ENCODE measurements at regions not wholly inside any gene's neighbourhood (a gene's known extent, or its start where the extent isn't known, plus 50 kb on each side); places are given as distances from the start of the nearest gene placed in this dataset.
"Not testable (repeated sequence)": the region's sequence is repeated elsewhere in the genome, so short reads cannot be mapped to it uniquely, and the experiment has no call there.

DNA sequence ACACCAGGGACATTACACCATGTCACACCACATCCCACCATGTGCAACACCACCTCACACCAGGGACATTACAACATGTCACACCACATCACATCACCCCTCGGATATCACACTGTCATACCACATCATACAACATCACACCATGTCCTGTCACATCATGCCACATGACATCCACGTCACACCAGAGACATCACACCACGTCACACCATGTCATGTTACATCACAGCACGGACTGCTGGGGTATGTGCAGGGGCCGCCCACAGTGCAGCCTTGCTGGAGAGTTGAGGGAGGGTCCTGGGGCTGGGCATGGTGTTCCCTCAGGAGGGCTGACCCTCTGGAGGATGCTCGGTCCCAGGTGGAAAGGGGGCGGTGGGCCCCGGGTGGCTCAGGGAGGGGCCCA is 91.4 kb downstream of the TMEM121 start:
- BruUV-seq (replicated peaks); H4K20me1 ChIP-seq (ENCODE audit: insufficient read depth, low read length); H3K4me3 ChIP-seq (replicated peaks in 1 of 3; ENCODE audit: insufficient read depth in 1 of 3, low read depth in 2 of 3, low read length in 3 of 3); DNase-seq (ENCODE audit: low spot score); H3K9me3 ChIP-seq (ENCODE audit: low read length); ATAC-seq; CTCF ChIA-PET (ENCODE audit: low intra/inter-chr PET ratio, low total read pairs); in situ Hi-C loops (cut with HindIII; ENCODE audit: extremely low pct_ligation_motif_present, low pct_unique_long_range_greater_than_20kb); FAIRE-seq; H3K4me1 ChIP-seq (ENCODE audit: insufficient read depth, low read length); H3K27me3 ChIP-seq (ENCODE audit: control insufficient read depth in 1 of 2, insufficient read depth in 2 of 2, low read length in 2 of 2); H3K36me3 ChIP-seq (replicated peaks in 1 of 2; ENCODE audit: control insufficient read depth in 1 of 2, insufficient read depth in 2 of 2, low read length in 2 of 2); H3K4me2 ChIP-seq (ENCODE audit: low read depth, low read length); H2AFZ ChIP-seq (ENCODE audit: low read length); POLR2A ChIA-PET; H3K9ac ChIP-seq (ENCODE audit: insufficient read depth, low read depth, low read length); H3K79me2 ChIP-seq (ENCODE audit: insufficient read depth, low read length); intact Hi-C loops (cut with micrococcal nuclease; ENCODE audit: unreplicated experiment); H3K27ac ChIP-seq (ENCODE audit: extremely low read length, insufficient read depth, low read length): not testable (repeated sequence)
- no CpG with 5 or more reads among the region's 8 CpGs for WGBS (ENCODE audit: low lambda C conversion rate)

- H3K9me3 ChIP-seq (ENCODE audit: low read length); CTCF ChIA-PET (ENCODE audit: low intra/inter-chr PET ratio, low total read pairs); H4K20me1 ChIP-seq (ENCODE audit: insufficient read depth, low read length); intact Hi-C loops (cut with micrococcal nuclease; ENCODE audit: unreplicated experiment); FAIRE-seq; H2AFZ ChIP-seq (ENCODE audit: low read length); ATAC-seq; H3K9ac ChIP-seq (ENCODE audit: insufficient read depth, low read depth, low read length); H3K4me2 ChIP-seq (ENCODE audit: low read depth, low read length); H3K36me3 ChIP-seq (replicated peaks in 1 of 2; ENCODE audit: control insufficient read depth in 1 of 2, insufficient read depth in 2 of 2, low read length in 2 of 2); H3K27ac ChIP-seq (ENCODE audit: extremely low read length, insufficient read depth, low read length); BruUV-seq (replicated peaks); in situ Hi-C loops (cut with HindIII; ENCODE audit: extremely low pct_ligation_motif_present, low pct_unique_long_range_greater_than_20kb); DNase-seq (ENCODE audit: low spot score); H3K79me2 ChIP-seq (ENCODE audit: insufficient read depth, low read length); H3K27me3 ChIP-seq (ENCODE audit: control insufficient read depth in 1 of 2, insufficient read depth in 2 of 2, low read length in 2 of 2); POLR2A ChIA-PET; H3K4me1 ChIP-seq (ENCODE audit: insufficient read depth, low read length); H3K4me3 ChIP-seq (replicated peaks in 1 of 3; ENCODE audit: insufficient read depth in 1 of 3, low read depth in 2 of 3, low read length in 3 of 3): not testable (repeated sequence)
- 0% methylated on average over 3 of the region's 6 CpGs for WGBS (ENCODE audit: low lambda C conversion rate)
Measured at GRCh38 chr14:105619324-105619723, 92.9 kb downstream of the TMEM121 start.

DNA sequence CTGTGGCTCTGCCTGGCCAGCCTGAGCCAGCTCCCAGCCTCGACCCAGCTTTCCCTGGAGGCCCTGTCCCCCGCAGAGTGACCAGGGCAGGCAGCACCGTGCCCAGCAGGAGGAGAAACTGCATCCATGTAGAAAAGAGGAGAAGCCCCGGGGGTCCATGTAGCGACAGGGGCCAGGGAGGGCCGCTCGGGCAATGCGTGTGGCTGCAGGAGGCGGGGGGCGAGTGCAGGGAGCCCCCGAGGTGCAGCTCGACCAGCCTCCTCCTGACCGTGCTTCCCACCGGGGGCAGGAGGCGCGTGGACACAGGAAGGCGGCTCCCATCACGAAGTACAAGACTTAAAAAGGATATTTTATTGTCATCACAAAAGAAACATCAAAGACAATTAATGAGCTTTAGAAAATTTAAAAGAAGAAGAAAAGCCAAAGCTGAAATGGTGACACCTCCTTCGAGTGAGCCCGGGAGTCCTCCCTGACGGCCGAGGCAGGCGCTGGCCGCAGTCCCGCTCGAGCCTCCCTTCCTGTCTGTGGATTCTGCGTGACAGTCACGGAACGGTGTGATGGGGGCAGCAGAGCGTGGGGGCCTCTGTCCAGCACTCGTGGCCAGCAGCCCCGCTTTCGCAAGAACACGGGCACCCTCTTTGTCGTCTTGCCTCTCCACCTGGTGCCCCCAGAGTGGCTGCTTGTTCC is 93.9 kb downstream of the TMEM121 start:
- intact Hi-C loops (cut with micrococcal nuclease; ENCODE audit: unreplicated experiment); ATAC-seq; FAIRE-seq; H3K4me2 ChIP-seq (ENCODE audit: low read depth, low read length); H2AFZ ChIP-seq (ENCODE audit: low read length); DNase-seq (ENCODE audit: low spot score); H3K9ac ChIP-seq (ENCODE audit: insufficient read depth, low read depth, low read length); H3K27me3 ChIP-seq (ENCODE audit: control insufficient read depth in 1 of 2, insufficient read depth in 2 of 2, low read length in 2 of 2); H3K4me1 ChIP-seq (ENCODE audit: insufficient read depth, low read length); CTCF ChIA-PET (ENCODE audit: low intra/inter-chr PET ratio, low total read pairs); BruUV-seq (replicated peaks); in situ Hi-C loops (cut with HindIII; ENCODE audit: extremely low pct_ligation_motif_present, low pct_unique_long_range_greater_than_20kb); H3K27ac ChIP-seq (ENCODE audit: extremely low read length, insufficient read depth, low read length); H4K20me1 ChIP-seq (ENCODE audit: insufficient read depth, low read length); H3K79me2 ChIP-seq (ENCODE audit: insufficient read depth, low read length); H3K9me3 ChIP-seq (ENCODE audit: low read length); H3K4me3 ChIP-seq (replicated peaks in 1 of 3; ENCODE audit: insufficient read depth in 1 of 3, low read depth in 2 of 3, low read length in 3 of 3); H3K36me3 ChIP-seq (replicated peaks in 1 of 2; ENCODE audit: control insufficient read depth in 1 of 2, insufficient read depth in 2 of 2, low read length in 2 of 2); POLR2A ChIA-PET: not testable (repeated sequence)
- 21% methylated on average over 17 of the region's 35 CpGs for WGBS (ENCODE audit: low lambda C conversion rate)

GRCh38 chr14:105620865-105621471 is 94.6 kb downstream of the TMEM121 start:
- H3K27me3 ChIP-seq (ENCODE audit: control insufficient read depth in 1 of 2, insufficient read depth in 2 of 2, low read length in 2 of 2); CTCF ChIA-PET (ENCODE audit: low intra/inter-chr PET ratio, low total read pairs); H3K27ac ChIP-seq (ENCODE audit: extremely low read length, insufficient read depth, low read length); H3K9ac ChIP-seq (ENCODE audit: insufficient read depth, low read depth, low read length); H3K36me3 ChIP-seq (replicated peaks in 1 of 2; ENCODE audit: control insufficient read depth in 1 of 2, insufficient read depth in 2 of 2, low read length in 2 of 2); ATAC-seq; BruUV-seq (replicated peaks); H4K20me1 ChIP-seq (ENCODE audit: insufficient read depth, low read length); POLR2A ChIA-PET; H3K4me3 ChIP-seq (replicated peaks in 1 of 3; ENCODE audit: insufficient read depth in 1 of 3, low read depth in 2 of 3, low read length in 3 of 3); FAIRE-seq; in situ Hi-C loops (cut with HindIII; ENCODE audit: extremely low pct_ligation_motif_present, low pct_unique_long_range_greater_than_20kb); intact Hi-C loops (cut with micrococcal nuclease; ENCODE audit: unreplicated experiment); H3K4me2 ChIP-seq (ENCODE audit: low read depth, low read length); DNase-seq (ENCODE audit: low spot score); H3K79me2 ChIP-seq (ENCODE audit: insufficient read depth, low read length); H3K9me3 ChIP-seq (ENCODE audit: low read length); H2AFZ ChIP-seq (ENCODE audit: low read length); H3K4me1 ChIP-seq (ENCODE audit: insufficient read depth, low read length): not testable (repeated sequence)
- 0% methylated on average over 1 of the region's 21 CpGs for WGBS (ENCODE audit: low lambda C conversion rate)

Measured in HepG2 (cell line).